IMR-90 (cell line): ENCODE measurements at regions not wholly inside any gene's neighbourhood (a gene's known extent, or its start where the extent isn't known, plus 50 kb on each side); places are given as distances from the start of the nearest gene placed in this dataset.

Experiments used
- ATAC-seq: fragments of 200-7000 bp; cut with Tn5 transposase; 2 replicates; pipeline ENCODE4 v1.9.1; 2020; ENCODE audit warnings: low read depth, mild to moderate bottlenecking, moderate library complexity
- BruUV-seq: library from RNA; stranded (reverse); fragments of 400-500 nt; replicated peaks from 2 replicates; lab custom pipeline; 2021; lab: Mats Ljungman, UMichigan
- CTCF ChIA-PET: fragments of 300-600 bp; formaldehyde crosslinking; extraction: SDS; loops from one replicate; lab custom pipeline; 2021; ENCODE audit warnings: antibody characterized with exemption; lab: Yijun Ruan, JAX
- POLR2A ChIA-PET: fragments of 300-600 bp; sonication (Branson Sonifier 250); formaldehyde crosslinking; loops from one replicate; lab custom pipeline; 2022; ENCODE audit warnings: antibody characterized with exemption; ENCODE audit not compliant: unreplicated experiment; lab: Charles Lee
- DNase-seq: peaks from one replicate; pipeline ENCODE4 v3.0.0; 2013
- H2AFZ ChIP-seq: replicated peaks from 2 replicates; pipeline ENCODE3; 2013; ENCODE audit warnings: low read length, mild to moderate bottlenecking; ENCODE audit not compliant: poor library complexity
- H2AK5ac ChIP-seq: 2 replicates; pipeline ENCODE4 v1.6.1; 2013; ENCODE audit warnings: low read depth, low read length, inconsistent platforms
- H2AK9ac ChIP-seq: replicated peaks from 2 replicates; pipeline ENCODE3; 2013; ENCODE audit warnings: mild to moderate bottlenecking, low read depth, low read length, moderate library complexity; ENCODE audit not compliant: poor library complexity
- H2BK120ac ChIP-seq: 2 replicates; pipeline ENCODE4 v1.6.1; 2013; ENCODE audit warnings: low read depth, low read length, inconsistent platforms
- H2BK15ac ChIP-seq: 3 replicates; pipeline ENCODE4 v1.6.1; 2013; ENCODE audit warnings: low read depth, low read length, inconsistent platforms
- H2BK20ac ChIP-seq: 2 replicates; pipeline ENCODE4 v1.6.1; 2013; ENCODE audit warnings: low read depth, mild to moderate bottlenecking, inconsistent platforms, low read length, moderate library complexity
- H2BK5ac ChIP-seq: 2 replicates; pipeline ENCODE4 v1.6.1; 2013; ENCODE audit warnings: mild to moderate bottlenecking, low read depth, low read length, inconsistent platforms; ENCODE audit not compliant: poor library complexity, severe bottlenecking
- H3K14ac ChIP-seq: replicated peaks from 2 replicates; pipeline ENCODE4 v1.6.1; 2013; ENCODE audit warnings: low read depth, low read length, inconsistent platforms
- H3K18ac ChIP-seq: 2 replicates; pipeline ENCODE4 v1.6.1; 2013; ENCODE audit warnings: low read depth, low read length, control low read depth
- H3K23ac ChIP-seq: 2 replicates; pipeline ENCODE4 v1.6.1; 2013; ENCODE audit warnings: low read depth, low read length, inconsistent platforms
- H3K27ac ChIP-seq: 2 replicates; pipeline ENCODE4 v1.5.1; 2013; ENCODE audit warnings: mild to moderate bottlenecking, control low read depth, low read length; ENCODE audit not compliant: insufficient read depth
- H3K27me3 ChIP-seq: 2 replicates; pipeline ENCODE4 v1.6.1; 2013; ENCODE audit warnings: low read length; ENCODE audit not compliant: control insufficient read depth, insufficient read depth
- H3K36me3 ChIP-seq: 2 replicates; pipeline ENCODE4 v1.6.1; 2013; ENCODE audit warnings: low read length, mixed read lengths; ENCODE audit not compliant: control insufficient read depth, insufficient read depth
- H3K4ac ChIP-seq: 2 replicates; pipeline ENCODE4 v1.6.1; 2013; ENCODE audit warnings: low read depth, low read length, inconsistent platforms
- H3K4me1 ChIP-seq: 2 replicates; pipeline ENCODE4 v1.6.1; 2013; ENCODE audit warnings: low read length, mixed read lengths; ENCODE audit not compliant: control insufficient read depth, insufficient read depth
- H3K4me2 ChIP-seq: 2 replicates; pipeline ENCODE4 v1.6.1; 2013; ENCODE audit warnings: low read depth, mild to moderate bottlenecking, control low read depth, low read length, moderate library complexity
- H3K4me3 ChIP-seq: 2 replicates; pipeline ENCODE4 v1.5.1; 2013; ENCODE audit warnings: low read depth, mild to moderate bottlenecking, control low read depth, low read length, moderate library complexity; ENCODE audit not compliant: insufficient read depth
- H3K56ac ChIP-seq: 2 replicates; pipeline ENCODE4 v1.6.1; 2013; ENCODE audit warnings: low read length, inconsistent platforms; ENCODE audit not compliant: insufficient read depth; ENCODE audit errors: extremely low read depth
- H3K79me1 ChIP-seq, 2 experiments: 2 replicates each; pipeline ENCODE4 v1.6.1; 2013; ENCODE audit warnings: low read length in 2 of 2, inconsistent platforms in 1 of 2, low read depth in 1 of 2
- H3K9ac ChIP-seq: 2 replicates; pipeline ENCODE4 v1.6.1; 2013; ENCODE audit warnings: low read depth, low read length, control low read depth
- H3K9me1 ChIP-seq: 2 replicates; pipeline ENCODE4 v1.6.1; 2013; ENCODE audit warnings: low read length, inconsistent platforms; ENCODE audit not compliant: insufficient read depth
- H3K9me3 ChIP-seq: 2 replicates; pipeline ENCODE4 v1.6.1; 2013; ENCODE audit warnings: low read length; ENCODE audit not compliant: control insufficient read depth, insufficient read depth
- H4K20me1 ChIP-seq: 2 replicates; pipeline ENCODE4 v1.6.1; 2013; ENCODE audit warnings: low read length, inconsistent platforms; ENCODE audit not compliant: insufficient read depth
- H4K5ac ChIP-seq: 2 replicates; pipeline ENCODE4 v1.6.1; 2013; ENCODE audit warnings: mild to moderate bottlenecking, low read depth, low read length, control low read depth
- H4K8ac ChIP-seq, 2 experiments: 2 replicates each; pipeline ENCODE4 v1.6.1; 2013; ENCODE audit warnings: low read depth in 2 of 2, low read length in 2 of 2, control low read depth in 1 of 2, inconsistent platforms in 1 of 2
- H4K91ac ChIP-seq: 2 replicates; pipeline ENCODE4 v1.6.1; 2013; ENCODE audit warnings: low read depth, low read length, inconsistent platforms; ENCODE audit not compliant: insufficient read depth
- BHLHE40 ChIP-seq: fragments of 150-350 bp; IDR thresholded peaks from 2 replicates; pipeline ENCODE4 v1.6.1; 2016; ENCODE audit warnings: mild to moderate bottlenecking, low read depth, low read length
- CEBPB ChIP-seq: IDR thresholded peaks from 2 replicates; pipeline ENCODE4 v1.6.1; 2012; ENCODE audit warnings: low read depth, low read length, improper control_type of control experiment
- CHD1 ChIP-seq: IDR thresholded peaks from 2 replicates; pipeline ENCODE4 v1.6.1; 2012; ENCODE audit warnings: low read depth, low read length, improper control_type of control experiment
- CTCF ChIP-seq: conservative IDR thresholded peaks from 2 replicates; pipeline ENCODE4 v1.5.1; 2012; ENCODE audit warnings: mild to moderate bottlenecking, low read depth, low read length, improper control_type of control experiment
- FOS ChIP-seq: fragments of 150-350 bp; IDR thresholded peaks from 2 replicates; pipeline ENCODE4 v1.6.1; 2016; ENCODE audit warnings: low read depth, low read length
- MAFK ChIP-seq: IDR thresholded peaks from 2 replicates; pipeline ENCODE4 v1.6.1; 2012; ENCODE audit warnings: low read depth, low read length, improper control_type of control experiment
- MAZ ChIP-seq: IDR thresholded peaks from 2 replicates; pipeline ENCODE4 v1.6.1; 2012; ENCODE audit warnings: low read depth, mild to moderate bottlenecking, low read length, improper control_type of control experiment, moderate library complexity, borderline replicate concordance
- MXI1 ChIP-seq: IDR thresholded peaks from 2 replicates; pipeline ENCODE4 v1.6.1; 2012; ENCODE audit warnings: low read depth, mild to moderate bottlenecking, low read length, moderate library complexity, borderline replicate concordance
- NFE2L2 ChIP-seq: fragments of 150-350 bp; IDR thresholded peaks from 2 replicates; pipeline ENCODE4 v1.6.1; 2016; ENCODE audit warnings: low read depth, mild to moderate bottlenecking, low read length
- POLR2A ChIP-seq: IDR thresholded peaks from 2 replicates; pipeline ENCODE4 v1.6.1; 2012; ENCODE audit warnings: mild to moderate bottlenecking, low read depth, low read length
- RAD21 ChIP-seq: IDR thresholded peaks from 2 replicates; pipeline ENCODE4 v1.6.1; 2012; ENCODE audit warnings: low read length, improper control_type of control experiment
- RCOR1 ChIP-seq: IDR thresholded peaks from 2 replicates; pipeline ENCODE4 v1.6.1; 2012; ENCODE audit warnings: mild to moderate bottlenecking, low read length, improper control_type of control experiment; ENCODE audit not compliant: insufficient replicate concordance
- RFX5 ChIP-seq: IDR thresholded peaks from 2 replicates; pipeline ENCODE4 v1.8.0; 2012; ENCODE audit warnings: low read depth, mild to moderate bottlenecking, low read length, moderate library complexity
- SMC3 ChIP-seq: fragments of 150-350 bp; IDR thresholded peaks from 2 replicates; pipeline ENCODE4 v1.6.1; 2016; ENCODE audit warnings: low read depth, mild to moderate bottlenecking, antibody characterized with exemption, low read length, moderate library complexity
- WGBS, 2 experiments: methylation state at CpG; one replicate each; pipeline versions ENCODE4 v1.1.5 to v1.1.7; 2013; ENCODE audit warnings: missing lambda C conversion rate in 2 of 2; ENCODE audit not compliant: insufficient read length in 1 of 2; ENCODE audit errors: extremely low coverage in 2 of 2; 5-methylcytosine and 5-hydroxymethylcytosine counted together
- dilution Hi-C: fragments of 300-500 bp; cut with HindIII; formaldehyde crosslinking; loops from one replicate; pipeline ENCODE4 v1.14.3; 2018; ENCODE audit warnings: low sequenced_read_pairs; ENCODE audit not compliant: unreplicated experiment
- in situ Hi-C: fragments of 300-500 bp; cut with MboI; formaldehyde crosslinking; loops from 3 replicates; pipeline ENCODE4 v1.14.3; 2019; ENCODE audit warnings: low sequenced_read_pairs, inconsistent platforms, mixed read lengths
- intact Hi-C: fragments of 100-400 bp; cut with micrococcal nuclease; formaldehyde crosslinking; loops from 2 replicates; pipeline ENCODE4 v1.10.0; 2022
- TF ChIP-seq, protein P1 (sequence below): fragments of 150-350 bp; IDR thresholded peaks from 2 replicates; pipeline ENCODE4 v1.6.1; 2016; ENCODE audit warnings: low read depth, mild to moderate bottlenecking, low read length, moderate library complexity, borderline replicate concordance
- TF ChIP-seq, protein P2 (sequence below): fragments of 150-350 bp; IDR thresholded peaks from 2 replicates; pipeline ENCODE4 v1.6.1; 2017; ENCODE audit warnings: mild to moderate bottlenecking, antibody characterized with exemption, low read length, low read depth

DNA sequence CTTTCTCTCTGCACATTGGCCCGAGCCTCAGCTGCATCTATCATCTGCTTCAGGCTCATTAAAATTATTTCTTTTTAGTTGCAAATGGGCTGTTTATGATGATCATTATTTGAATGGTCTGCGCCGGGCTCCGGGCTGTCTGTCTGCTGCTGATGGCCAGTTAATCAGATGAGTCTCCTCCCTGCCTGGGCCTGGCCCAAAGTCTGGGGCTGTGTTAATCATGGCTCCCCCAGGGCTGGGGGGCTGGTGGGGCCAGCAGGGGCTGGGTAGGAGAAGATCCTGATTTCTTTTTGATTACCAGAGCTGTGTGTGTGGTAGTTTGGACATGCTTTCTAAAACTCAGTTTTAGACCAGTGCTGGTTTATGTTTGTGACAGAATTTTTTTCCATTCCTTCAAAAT, 159.1 kb downstream of the PHETA1 start:
- DNase-seq (no peak), ATAC-seq (no peak)
- no peak overlapping the region for H3K14ac ChIP-seq
- H2BK120ac ChIP-seq = no peak overlapping the region
- in situ Hi-C loops = no loop called here
- H3K27ac ChIP-seq = no peak overlapping the region
- H3K56ac ChIP-seq = no peak overlapping the region
- H3K4me3 ChIP-seq = no peak overlapping the region
- dilution Hi-C loops = no loop called here
- H3K4ac ChIP-seq = no peak overlapping the region
- H3K23ac ChIP-seq = no peak overlapping the region
- no peak overlapping the region for H2BK5ac ChIP-seq
- no TSS peak for BruUV-seq
- no peak overlapping the region for H3K9ac ChIP-seq
- ChIA-PET POLR2A (no interaction called here), CTCF (no interaction called here)
- H4K91ac ChIP-seq = no peak overlapping the region
- no CpG with 5 or more reads among the region's 4 CpGs for WGBS, 2 experiments
- no peak overlapping the region for H4K8ac ChIP-seq
- no peaks in the 10 kb centered on the region for H3K9me3 ChIP-seq
- H2BK15ac ChIP-seq = no peak overlapping the region
- intact Hi-C loops = no loop called here
- no peaks in the 10 kb centered on the region for H3K27me3 ChIP-seq
- H3K18ac ChIP-seq = no peak overlapping the region
- no peak overlapping the region for H2AK5ac ChIP-seq
- no peak overlapping the region for H2AFZ ChIP-seq
- no peaks in the 10 kb centered on the region for H4K20me1 ChIP-seq
- H2AK9ac ChIP-seq = no peak overlapping the region
- no peak overlapping the region for H2BK20ac ChIP-seq
- no peaks in the 10 kb centered on the region for H3K36me3 ChIP-seq
- H3K4me1 ChIP-seq = no peaks in the 10 kb centered on the region
- H3K9me1 ChIP-seq = no peaks in the 10 kb centered on the region
- no peak overlapping the region for H4K5ac ChIP-seq
- H3K79me1 ChIP-seq = no peaks in the 10 kb centered on the region
- TF ChIP-seq MAZ = no peak
- TF ChIP-seq MAFK = no peak
- TF ChIP-seq NFE2L2 = no peak
- TF ChIP-seq BHLHE40 = no peak
- TF ChIP-seq RCOR1 = no peak
- TF ChIP-seq, protein P1, sequence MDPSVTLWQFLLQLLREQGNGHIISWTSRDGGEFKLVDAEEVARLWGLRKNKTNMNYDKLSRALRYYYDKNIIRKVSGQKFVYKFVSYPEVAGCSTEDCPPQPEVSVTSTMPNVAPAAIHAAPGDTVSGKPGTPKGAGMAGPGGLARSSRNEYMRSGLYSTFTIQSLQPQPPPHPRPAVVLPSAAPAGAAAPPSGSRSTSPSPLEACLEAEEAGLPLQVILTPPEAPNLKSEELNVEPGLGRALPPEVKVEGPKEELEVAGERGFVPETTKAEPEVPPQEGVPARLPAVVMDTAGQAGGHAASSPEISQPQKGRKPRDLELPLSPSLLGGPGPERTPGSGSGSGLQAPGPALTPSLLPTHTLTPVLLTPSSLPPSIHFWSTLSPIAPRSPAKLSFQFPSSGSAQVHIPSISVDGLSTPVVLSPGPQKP = no peak
- TF ChIP-seq POLR2A = no peak
- TF ChIP-seq, protein P2, sequence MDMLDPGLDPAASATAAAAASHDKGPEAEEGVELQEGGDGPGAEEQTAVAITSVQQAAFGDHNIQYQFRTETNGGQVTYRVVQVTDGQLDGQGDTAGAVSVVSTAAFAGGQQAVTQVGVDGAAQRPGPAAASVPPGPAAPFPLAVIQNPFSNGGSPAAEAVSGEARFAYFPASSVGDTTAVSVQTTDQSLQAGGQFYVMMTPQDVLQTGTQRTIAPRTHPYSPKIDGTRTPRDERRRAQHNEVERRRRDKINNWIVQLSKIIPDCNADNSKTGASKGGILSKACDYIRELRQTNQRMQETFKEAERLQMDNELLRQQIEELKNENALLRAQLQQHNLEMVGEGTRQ = no peak
- TF ChIP-seq RAD21 = no peak
- no peak for TF ChIP-seq CEBPB
- no peak for TF ChIP-seq MXI1
- no peak for TF ChIP-seq SMC3
- TF ChIP-seq RFX5 = no peak
- no peak for TF ChIP-seq FOS
- TF ChIP-seq CTCF = no peak
- TF ChIP-seq CHD1 = no peak
- H3K4me2 ChIP-seq = no peak overlapping the region
